Ascending aorta (tissue), 2 donors: ENCODE measurements at regions not wholly inside any gene's neighbourhood (a gene's known extent, or its start where the extent isn't known, plus 50 kb on each side); places are given as distances from the start of the nearest gene placed in this dataset.

Source experiments
- DNase-seq, 2 donors: peaks; one replicate each; pipeline ENCODE4 v3.0.0-alpha.2; 2019; ENCODE audit warnings: low spot score in 2 of 2
- H3K27ac ChIP-seq, 2 donors: fragments of 200-600 bp; sonication (generic); one replicate each; pipeline ENCODE4 v1.5.1; 2016 to 2017; ENCODE audit warnings: mild to moderate bottlenecking in 1 of 2
- H3K27me3 ChIP-seq: fragments of 200-600 bp; sonication (generic); one replicate; pipeline ENCODE4 v1.5.1; 2017
- H3K36me3 ChIP-seq, 2 donors: fragments of 200-600 bp; sonication (generic); one replicate each; pipeline ENCODE4 v1.5.1; 2016
- H3K4me1 ChIP-seq, 2 donors: fragments of 200-600 bp; sonication (generic); one replicate each; pipeline ENCODE4 v1.5.1; 2016 to 2017; ENCODE audit warnings: mild to moderate bottlenecking in 1 of 2
- H3K4me3 ChIP-seq, 2 donors: fragments of 200-600 bp; sonication (generic); one replicate each; pipeline ENCODE4 v1.5.1; 2016 to 2017; ENCODE audit warnings: mild to moderate bottlenecking in 1 of 2
- H3K9me3 ChIP-seq, 2 donors: fragments of 200-600 bp; sonication (generic); one replicate each; pipeline ENCODE4 v1.5.1; 2016
- CTCF ChIP-seq, 3 experiments: fragments of 200-600 bp in 2 of 3; fragments of 450-650 bp in 1 of 3; sonication (generic) in 2 of 3; IDR thresholded peaks; one replicate each; pipeline ENCODE4 v1.5.1; 2016 to 2019; ENCODE audit warnings: antibody characterized with exemption in 3 of 3, mild to moderate bottlenecking in 1 of 3, moderate library complexity in 1 of 3
- intact Hi-C: fragments of 100-400 bp; cut with DNase I; formaldehyde crosslinking; loops from one replicate; pipeline ENCODE4 v1.15.1; 2023

GRCh38 chr2:15864176-15864769 is 76.1 kb upstream of the MYCN start:
- no peak overlapping the region for H3K4me3 ChIP-seq
- no peaks in the 10 kb centered on the region for H3K4me1 ChIP-seq
- H3K27me3 ChIP-seq: no peaks in the 10 kb centered on the region
- DNase-seq: no peak
- no peaks in the 10 kb centered on the region for H3K36me3 ChIP-seq
- intact Hi-C loops: no loop called here
- H3K27ac ChIP-seq: no peak overlapping the region
- TF ChIP-seq CTCF (IDR thresholded peaks at IDR 0.05): no peak
- no peaks in the 10 kb centered on the region for H3K9me3 ChIP-seq

- H3K27ac ChIP-seq: no peak overlapping the region
- TF ChIP-seq CTCF (IDR thresholded peaks at IDR 0.05): no peak
- H3K9me3 ChIP-seq: no peaks in the 10 kb centered on the region
- H3K36me3 ChIP-seq: no peaks in the 10 kb centered on the region
- intact Hi-C loops: no loop called here
- H3K4me3 ChIP-seq: no peak overlapping the region
- no peak for DNase-seq
- no peaks in the 10 kb centered on the region for H3K27me3 ChIP-seq
- H3K4me1 ChIP-seq: no peaks in the 10 kb centered on the region
These were observed 74.4 kb upstream of the MYCN start for GRCh38 chr2:15865923-15866322.

- H3K4me1 ChIP-seq: no peaks in the 10 kb centered on the region
- no peak overlapping the region for H3K4me3 ChIP-seq
- no peak for DNase-seq
- H3K9me3 ChIP-seq: no peaks in the 10 kb centered on the region
- no peak for TF ChIP-seq CTCF (IDR thresholded peaks at IDR 0.05)
- H3K27me3 ChIP-seq: no peaks in the 10 kb centered on the region
- H3K27ac ChIP-seq: no peak overlapping the region
- no peaks in the 10 kb centered on the region for H3K36me3 ChIP-seq
- intact Hi-C loops: no loop called here
These were observed 73.7 kb upstream of the MYCN start for GRCh38 chr2:15866563-15867193.

DNA sequence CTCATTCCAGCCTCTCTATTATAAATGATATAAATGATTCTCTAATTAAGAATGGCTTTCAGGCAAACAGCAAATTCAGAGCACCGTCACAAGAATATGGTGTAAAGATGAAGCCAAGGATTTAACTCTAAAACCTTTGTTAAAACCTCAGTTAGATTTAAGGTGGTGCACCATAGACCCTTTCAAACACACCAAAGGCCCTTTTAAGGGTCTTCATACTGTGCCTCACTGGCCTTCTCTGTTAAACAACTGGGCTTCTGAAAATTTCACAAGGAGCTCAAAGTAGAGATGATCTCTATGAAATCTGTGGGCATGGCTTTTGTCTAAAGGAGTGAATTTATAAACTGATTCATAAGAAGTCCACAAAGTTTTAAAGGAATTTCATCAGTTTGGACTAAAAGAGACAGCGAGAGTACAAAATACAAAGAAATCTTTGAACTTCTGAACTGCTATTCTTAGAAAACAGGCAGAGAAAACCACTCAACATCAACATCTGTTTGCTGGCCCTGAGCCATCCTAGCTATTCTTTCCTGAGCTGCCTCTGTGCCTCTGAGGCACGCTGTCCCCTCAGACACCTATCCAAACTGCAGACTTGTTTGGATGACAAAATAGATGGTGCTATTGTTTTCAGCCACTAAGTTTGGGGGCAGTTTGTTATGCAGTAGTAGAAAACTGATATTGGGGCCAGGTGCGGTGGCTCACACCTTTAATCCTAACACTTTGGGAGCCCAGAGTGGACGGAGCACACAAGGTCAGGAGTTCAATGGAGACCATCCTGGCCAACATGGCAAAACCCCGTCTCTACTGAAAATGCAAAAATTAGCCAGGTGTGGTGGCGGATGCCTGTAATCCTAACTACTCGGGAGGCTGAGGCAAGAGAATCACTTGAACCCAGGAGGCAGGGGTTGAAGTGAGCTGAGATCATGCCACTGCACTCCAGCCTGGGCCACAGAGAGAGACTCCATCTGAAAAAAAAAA is 72.9 kb upstream of the MYCN start:
- H3K4me3 ChIP-seq: no peak overlapping the region
- DNase-seq: no peak
- no peaks in the 10 kb centered on the region for H3K4me1 ChIP-seq
- no peak overlapping the region for H3K27ac ChIP-seq
- no peaks in the 10 kb centered on the region for H3K36me3 ChIP-seq
- no peaks in the 10 kb centered on the region for H3K9me3 ChIP-seq
- no peak for TF ChIP-seq CTCF (IDR thresholded peaks at IDR 0.05)
- intact Hi-C loops: no loop called here
- no peaks in the 10 kb centered on the region for H3K27me3 ChIP-seq

- TF ChIP-seq CTCF (IDR thresholded peaks at IDR 0.05): no peak
- intact Hi-C loops: no loop called here
- DNase-seq: no peak
These were observed 72.2 kb upstream of the MYCN start for GRCh38 chr2:15868186-15868585.

More at GRCh38 chr2:15868186-15868585, 72.2 kb upstream of the MYCN start:
- no peak overlapping the region for H3K27ac ChIP-seq
- H3K4me1 ChIP-seq: no peaks in the 10 kb centered on the region
- no peaks in the 10 kb centered on the region for H3K27me3 ChIP-seq
- no peaks in the 10 kb centered on the region for H3K36me3 ChIP-seq
- H3K9me3 ChIP-seq: no peaks in the 10 kb centered on the region
- H3K4me3 ChIP-seq: no peak overlapping the region
